H9 (cell line): ENCODE measurements at regions not wholly inside any gene's neighbourhood (a gene's known extent, or its start where the extent isn't known, plus 50 kb on each side); places are given as distances from the start of the nearest gene placed in this dataset.

Experiments
- DNase-seq: peaks from one replicate; pipeline ENCODE4 v3.0.0-alpha.2; 2017
- H2AFZ ChIP-seq: one replicate; pipeline ENCODE4 v1.6.1; 2013; ENCODE audit warnings: mild to moderate bottlenecking, low read length, control low read depth, moderate library complexity
- H2AK5ac ChIP-seq: 2 replicates; pipeline ENCODE4 v1.6.1; 2013; ENCODE audit warnings: low read length, control low read depth, mixed read lengths; ENCODE audit not compliant: insufficient read length
- H2BK120ac ChIP-seq: one replicate; pipeline ENCODE4 v1.6.1; 2013; ENCODE audit warnings: low read depth, mild to moderate bottlenecking, low read length, control low read depth, inconsistent platforms; ENCODE audit not compliant: poor library complexity, severe bottlenecking
- H2BK12ac ChIP-seq: 2 replicates; pipeline ENCODE4 v1.6.1; 2013; ENCODE audit warnings: low read length, control low read depth, mixed read lengths, low read depth; ENCODE audit not compliant: insufficient read length
- H2BK15ac ChIP-seq: 2 replicates; pipeline ENCODE4 v1.6.1; 2013; ENCODE audit warnings: low read depth, low read length, control low read depth
- H2BK20ac ChIP-seq: one replicate; pipeline ENCODE4 v1.6.1; 2013; ENCODE audit warnings: low read depth, mild to moderate bottlenecking, low read length, control low read depth, inconsistent platforms; ENCODE audit not compliant: poor library complexity, severe bottlenecking
- H2BK5ac ChIP-seq: 2 replicates; pipeline ENCODE4 v1.6.1; 2013; ENCODE audit warnings: low read length, control low read depth, mixed read lengths; ENCODE audit not compliant: insufficient read length
- H3K14ac ChIP-seq: 2 replicates; pipeline ENCODE4 v1.6.1; 2013; ENCODE audit warnings: low read length, control low read depth; ENCODE audit not compliant: insufficient read depth
- H3K18ac ChIP-seq: 2 replicates; pipeline ENCODE4 v1.6.1; 2013; ENCODE audit warnings: low read depth, mild to moderate bottlenecking, mixed read lengths, low read length, control low read depth; ENCODE audit not compliant: insufficient read length
- H3K23ac ChIP-seq: 2 replicates; pipeline ENCODE4 v1.6.1; 2013; ENCODE audit warnings: low read length, control low read depth, mixed read lengths, low read depth; ENCODE audit not compliant: insufficient read length
- H3K23me2 ChIP-seq: 2 replicates; pipeline ENCODE4 v1.6.1; 2013; ENCODE audit warnings: low read depth, mild to moderate bottlenecking, mixed read lengths, low read length, control low read depth; ENCODE audit not compliant: insufficient read length, poor library complexity, severe bottlenecking
- H3K27ac ChIP-seq: 2 replicates; pipeline ENCODE4 v1.5.1; 2013; ENCODE audit warnings: low read length, control low read depth, mixed read lengths, low read depth; ENCODE audit not compliant: insufficient read length
- H3K27me3 ChIP-seq: 2 replicates; pipeline ENCODE4 v1.6.1; 2013; ENCODE audit warnings: low read length, control low read depth, inconsistent platforms; ENCODE audit not compliant: insufficient read depth
- H3K4ac ChIP-seq: 2 replicates; pipeline ENCODE4 v1.6.1; 2013; ENCODE audit warnings: low read depth, mild to moderate bottlenecking, control low read depth, inconsistent platforms, low read length, moderate library complexity
- H3K4me1 ChIP-seq: 2 replicates; pipeline ENCODE4 v1.6.1; 2013; ENCODE audit warnings: low read length, control low read depth, inconsistent platforms; ENCODE audit not compliant: insufficient read depth
- H3K4me2 ChIP-seq: 2 replicates; pipeline ENCODE4 v1.6.1; 2013; ENCODE audit warnings: low read length, control low read depth, mixed read lengths; ENCODE audit not compliant: insufficient read length, insufficient read depth
- H3K56ac ChIP-seq: 2 replicates; pipeline ENCODE4 v1.6.1; 2013; ENCODE audit warnings: low read depth, mild to moderate bottlenecking, mixed read lengths, low read length, control low read depth; ENCODE audit not compliant: insufficient read length
- H3K79me1 ChIP-seq: 2 replicates; pipeline ENCODE4 v1.6.1; 2013; ENCODE audit warnings: low read depth, mild to moderate bottlenecking, moderate library complexity, low read length, control low read depth, inconsistent platforms; ENCODE audit not compliant: insufficient read depth, poor library complexity, severe bottlenecking
- H3K79me2 ChIP-seq: 2 replicates; pipeline ENCODE4 v1.6.1; 2013; ENCODE audit warnings: low read length, control low read depth, inconsistent platforms; ENCODE audit not compliant: insufficient read depth
- H3K9ac ChIP-seq: 2 replicates; pipeline ENCODE4 v1.6.1; 2013; ENCODE audit warnings: low read length, control low read depth, mixed read lengths; ENCODE audit not compliant: insufficient read length; ENCODE audit errors: extremely low read depth
- H3K9me3 ChIP-seq: one replicate; pipeline ENCODE4 v1.6.1; 2013; ENCODE audit warnings: low read depth, low read length, inconsistent platforms; ENCODE audit not compliant: control insufficient read depth
- H3T11ph ChIP-seq: one replicate; pipeline ENCODE4 v1.6.1; 2013; ENCODE audit warnings: mild to moderate bottlenecking, low read length, control low read depth, inconsistent platforms
- H4K20me1 ChIP-seq: one replicate; pipeline ENCODE4 v1.6.1; 2013; ENCODE audit not compliant: control insufficient read depth, insufficient read length, insufficient read depth
- H4K5ac ChIP-seq: 2 replicates; pipeline ENCODE4 v1.6.1; 2013; ENCODE audit warnings: low read depth, mild to moderate bottlenecking, mixed read lengths, low read length, control low read depth; ENCODE audit not compliant: insufficient read length
- H4K8ac ChIP-seq: replicated peaks from 2 replicates; pipeline ENCODE4 v1.6.1; 2013; ENCODE audit warnings: low read length, control low read depth, mixed read lengths, low read depth; ENCODE audit not compliant: insufficient read length
- H4K91ac ChIP-seq: 2 replicates; pipeline ENCODE4 v1.6.1; 2013; ENCODE audit warnings: low read depth, mild to moderate bottlenecking, moderate library complexity, mixed read lengths, low read length, control low read depth; ENCODE audit not compliant: insufficient read length
- H3K27ac Mint-ChIP-seq, 3 experiments: 2 replicates in 2 of 3; 3 replicates in 1 of 3; pipeline ENCODE4 v1.8.0; 2020 to 2021; ENCODE audit warnings: mixed read lengths in 3 of 3, mild to moderate bottlenecking in 1 of 3, moderate library complexity in 1 of 3
- H3K27me3 Mint-ChIP-seq: 2 replicates; pipeline ENCODE4 v1.8.0; 2021; ENCODE audit warnings: low read depth, mild to moderate bottlenecking, moderate library complexity, mixed read lengths
- H3K36me3 Mint-ChIP-seq, 3 experiments: 2 replicates in 2 of 3; 3 replicates in 1 of 3; pipeline ENCODE4 v1.8.0; 2020 to 2021; ENCODE audit warnings: low read depth in 3 of 3, mixed read lengths in 3 of 3; ENCODE audit not compliant: insufficient read depth in 1 of 3
- H3K4me1 Mint-ChIP-seq, 2 experiments: 2 replicates each; pipeline ENCODE4 v1.8.0; 2020; ENCODE audit warnings: mixed read lengths in 2 of 2
- H3K4me3 Mint-ChIP-seq, 2 experiments: 2 replicates in 1 of 2; 3 replicates in 1 of 2; pipeline ENCODE4 v1.8.0; 2020 to 2021; ENCODE audit warnings: mild to moderate bottlenecking in 2 of 2, mixed read lengths in 2 of 2, moderate library complexity in 1 of 2
- H3K9me3 Mint-ChIP-seq, 2 experiments: 2 replicates in 1 of 2; 3 replicates in 1 of 2; pipeline ENCODE4 v1.8.0; 2020; ENCODE audit warnings: mild to moderate bottlenecking in 2 of 2, mixed read lengths in 2 of 2, moderate library complexity in 1 of 2
- WGBS: extraction: QIAGEN DNeasy Blood & Tissue Kit; methylation state at CpG from one replicate; pipeline ENCODE4 v1.1.7; 2013; ENCODE audit warnings: missing lambda C conversion rate, low lambda C conversion rate, mixed read lengths; ENCODE audit not compliant: insufficient read length; ENCODE audit errors: extremely low coverage; 5-methylcytosine and 5-hydroxymethylcytosine counted together
- TF ChIP-seq, protein P1 (sequence below): fragments of 200-600 bp; sonication (generic); conservative IDR thresholded peaks from 3 replicates; pipeline ENCODE4 v1.8.0; 2021; ENCODE audit warnings: antibody characterized with exemption, mild to moderate bottlenecking

- no peaks in the 10 kb centered on the region for H3K27me3 Mint-ChIP-seq
- no peak overlapping the region for H3K18ac ChIP-seq
- no peak overlapping the region for H3K4me3 Mint-ChIP-seq
- no peak overlapping the region for H3K4ac ChIP-seq
- no peak overlapping the region for H2BK120ac ChIP-seq
- H4K5ac ChIP-seq = no peak overlapping the region
- H3K23me2 ChIP-seq = no peaks in the 10 kb centered on the region
- no peak overlapping the region for H2AK5ac ChIP-seq
- H3K79me1 ChIP-seq = no peaks in the 10 kb centered on the region
- DNase-seq = no peak
- no peak overlapping the region for H3K27ac Mint-ChIP-seq
- no peaks in the 10 kb centered on the region for H3K36me3 Mint-ChIP-seq
- no peak overlapping the region for H3K23ac ChIP-seq
- H4K20me1 ChIP-seq = no peaks in the 10 kb centered on the region
- no peak overlapping the region for H2AFZ ChIP-seq
- H3K9me3 Mint-ChIP-seq = peaks cover 0 to 3% of the 10 kb centered on the region in 2 experiments; a peak in 1 of 5 replicates
- H3K79me2 ChIP-seq = no peaks in the 10 kb centered on the region
- peak overlapping the region; percentile 22; the same call in 1 of the 2 replicates for H3K14ac ChIP-seq
- H3K9ac ChIP-seq = no peak overlapping the region
- H4K8ac ChIP-seq = no peak overlapping the region
- H3K9me3 ChIP-seq = no peaks in the 10 kb centered on the region
- H3K56ac ChIP-seq = no peak overlapping the region
- H3K27ac ChIP-seq = no peak overlapping the region
- H4K91ac ChIP-seq = no peak overlapping the region
- H3K4me1 Mint-ChIP-seq = no peaks in the 10 kb centered on the region
- no peak overlapping the region for H2BK20ac ChIP-seq
- H2BK5ac ChIP-seq = no peak overlapping the region
- H2BK12ac ChIP-seq = no peak overlapping the region
- no peak overlapping the region for H3K4me2 ChIP-seq
- no peaks in the 10 kb centered on the region for H3K27me3 ChIP-seq
- H3K4me1 ChIP-seq = no peaks in the 10 kb centered on the region
- H2BK15ac ChIP-seq = no peak overlapping the region
- no CpG with 5 or more reads among the region's 3 CpGs for WGBS
- no peak overlapping the region for H3T11ph ChIP-seq
- TF ChIP-seq, protein P1, sequence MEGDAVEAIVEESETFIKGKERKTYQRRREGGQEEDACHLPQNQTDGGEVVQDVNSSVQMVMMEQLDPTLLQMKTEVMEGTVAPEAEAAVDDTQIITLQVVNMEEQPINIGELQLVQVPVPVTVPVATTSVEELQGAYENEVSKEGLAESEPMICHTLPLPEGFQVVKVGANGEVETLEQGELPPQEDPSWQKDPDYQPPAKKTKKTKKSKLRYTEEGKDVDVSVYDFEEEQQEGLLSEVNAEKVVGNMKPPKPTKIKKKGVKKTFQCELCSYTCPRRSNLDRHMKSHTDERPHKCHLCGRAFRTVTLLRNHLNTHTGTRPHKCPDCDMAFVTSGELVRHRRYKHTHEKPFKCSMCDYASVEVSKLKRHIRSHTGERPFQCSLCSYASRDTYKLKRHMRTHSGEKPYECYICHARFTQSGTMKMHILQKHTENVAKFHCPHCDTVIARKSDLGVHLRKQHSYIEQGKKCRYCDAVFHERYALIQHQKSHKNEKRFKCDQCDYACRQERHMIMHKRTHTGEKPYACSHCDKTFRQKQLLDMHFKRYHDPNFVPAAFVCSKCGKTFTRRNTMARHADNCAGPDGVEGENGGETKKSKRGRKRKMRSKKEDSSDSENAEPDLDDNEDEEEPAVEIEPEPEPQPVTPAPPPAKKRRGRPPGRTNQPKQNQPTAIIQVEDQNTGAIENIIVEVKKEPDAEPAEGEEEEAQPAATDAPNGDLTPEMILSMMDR = no peak
These were observed 270.2 kb upstream of the IGFBP3 start for GRCh38 chr7:46191296-46191695.
